MCF 10A (cell line): ENCODE measurements at regions not wholly inside any gene's neighbourhood (a gene's known extent, or its start where the extent isn't known, plus 50 kb on each side); places are given as distances from the start of the nearest gene placed in this dataset.

Source experiments
- BruUV-seq: library from RNA; stranded (reverse); fragments of 400-500 nt; replicated peaks from 2 replicates; lab custom pipeline; 2021; lab: Mats Ljungman, UMichigan
- CTCF ChIA-PET: fragments of 300-600 bp; sonication (Branson Sonifier 250); formaldehyde crosslinking; extraction: SDS; loops from one replicate; lab custom pipeline; 2021; ENCODE audit warnings: antibody characterized with exemption, inconsistent platforms; lab: Yijun Ruan, JAX
- POLR2A ChIA-PET: fragments of 300-600, 350-650 bp; sonication (Branson Sonifier 250); formaldehyde crosslinking; extraction: SDS; loops from one replicate; lab custom pipeline; 2020; ENCODE audit warnings: antibody characterized with exemption, inconsistent platforms; lab: Yijun Ruan, JAX
- DNase-seq: peaks from one replicate; pipeline ENCODE4 v3.0.0-alpha.2; 2018; ENCODE audit not compliant: unreplicated experiment
- H3K27ac Mint-ChIP-seq: one replicate; pipeline ENCODE4 v1.8.0; 2022; ENCODE audit warnings: mild to moderate bottlenecking, low read depth, mixed read lengths; ENCODE audit not compliant: unreplicated experiment
- H3K27me3 Mint-ChIP-seq: one replicate; pipeline ENCODE4 v1.8.0; 2022; ENCODE audit warnings: mixed read lengths; ENCODE audit not compliant: insufficient read depth, unreplicated experiment
- H3K36me3 Mint-ChIP-seq: one replicate; pipeline ENCODE4 v1.8.0; 2022; ENCODE audit warnings: mild to moderate bottlenecking, moderate library complexity, mixed read lengths; ENCODE audit not compliant: insufficient read depth, unreplicated experiment
- H3K4me1 Mint-ChIP-seq: one replicate; pipeline ENCODE4 v1.8.0; 2022; ENCODE audit warnings: mixed read lengths; ENCODE audit not compliant: insufficient read depth, unreplicated experiment
- H3K4me3 Mint-ChIP-seq: one replicate; pipeline ENCODE4 v1.8.0; 2022; ENCODE audit warnings: mild to moderate bottlenecking, moderate library complexity, mixed read lengths; ENCODE audit not compliant: unreplicated experiment
- H3K9me3 Mint-ChIP-seq: one replicate; pipeline ENCODE4 v1.8.0; 2022; ENCODE audit warnings: mixed read lengths; ENCODE audit not compliant: unreplicated experiment
- CTCF ChIP-seq: fragments of 200-600 bp; IDR thresholded peaks from one replicate; pipeline ENCODE4 v1.8.0; 2022; ENCODE audit warnings: antibody characterized with exemption, mild to moderate bottlenecking; ENCODE audit not compliant: unreplicated experiment
- intact Hi-C: fragments of 100-400 bp; cut with micrococcal nuclease; formaldehyde crosslinking; loops from 2 replicates; pipeline ENCODE4 v1.14.1; 2022

DNA sequence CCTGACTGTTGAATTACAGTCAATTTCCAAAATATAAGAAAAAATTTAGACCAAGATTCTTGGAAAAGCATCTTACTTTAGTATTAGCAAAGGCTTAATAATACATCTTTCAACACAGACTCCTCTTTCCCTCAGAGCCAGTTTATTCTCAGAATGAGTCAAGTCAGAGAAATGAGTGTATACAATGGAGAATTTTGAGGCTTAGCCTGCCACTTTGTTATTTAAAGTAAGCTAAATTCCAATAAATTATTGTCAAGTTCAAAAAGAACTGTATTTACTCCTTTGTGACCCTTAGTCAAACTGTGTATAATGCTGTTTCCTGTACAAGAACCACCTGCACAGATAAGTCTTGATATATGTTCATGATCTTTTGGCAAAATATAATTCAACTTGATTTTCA is 428.5 kb upstream of the ITGA1 start:
- Mint-ChIP-seq H3K4me1 (no peaks in the 10 kb centered on the region), H3K36me3 (no peaks in the 10 kb centered on the region), H3K9me3 (no peaks in the 10 kb centered on the region), H3K27ac (no peak overlapping the region), H3K27me3 (peaks cover 50% of the 10 kb centered on the region), H3K4me3 (no peak overlapping the region)
- no peak for TF ChIP-seq CTCF
- CTCF ChIA-PET: no interaction called here
- POLR2A ChIA-PET: no interaction called here
- no TSS peak for BruUV-seq
- DNase-seq: no peak
- intact Hi-C loops: loop anchor here (10.0 kb wide), 2 partner anchors 206 to 334 kb away; no protein-coding TSS in a partner anchor

GRCh38 chr5:52360985-52361384 is 426.7 kb upstream of the ITGA1 start:
- CTCF ChIA-PET: no interaction called here
- POLR2A ChIA-PET: no interaction called here

GRCh38 chr5:52374286-52374685 is 413.4 kb upstream of the ITGA1 start:
- no TSS peak for BruUV-seq
- Mint-ChIP-seq H3K4me3 (no peak overlapping the region), H3K27me3 (no peaks in the 10 kb centered on the region), H3K4me1 (no peaks in the 10 kb centered on the region), H3K36me3 (no peaks in the 10 kb centered on the region), H3K27ac (no peak overlapping the region), H3K9me3 (no peaks in the 10 kb centered on the region)
- DNase-seq: no peak
- POLR2A ChIA-PET: no interaction called here
- TF ChIP-seq CTCF: no peak
- CTCF ChIA-PET: no interaction called here
- intact Hi-C loops: no loop called here

More at GRCh38 chr5:52360985-52361384, 426.7 kb upstream of the ITGA1 start:
- no peak overlapping the region for H3K4me3 Mint-ChIP-seq
- TF ChIP-seq CTCF: no peak
- BruUV-seq: no TSS peak
- no peaks in the 10 kb centered on the region for H3K4me1 Mint-ChIP-seq
- DNase-seq: no peak
- intact Hi-C loops: no loop called here
- H3K27me3 Mint-ChIP-seq: peaks cover 58% of the 10 kb centered on the region
- no peaks in the 10 kb centered on the region for H3K9me3 Mint-ChIP-seq
- H3K27ac Mint-ChIP-seq: no peak overlapping the region
- H3K36me3 Mint-ChIP-seq: no peaks in the 10 kb centered on the region

DNA sequence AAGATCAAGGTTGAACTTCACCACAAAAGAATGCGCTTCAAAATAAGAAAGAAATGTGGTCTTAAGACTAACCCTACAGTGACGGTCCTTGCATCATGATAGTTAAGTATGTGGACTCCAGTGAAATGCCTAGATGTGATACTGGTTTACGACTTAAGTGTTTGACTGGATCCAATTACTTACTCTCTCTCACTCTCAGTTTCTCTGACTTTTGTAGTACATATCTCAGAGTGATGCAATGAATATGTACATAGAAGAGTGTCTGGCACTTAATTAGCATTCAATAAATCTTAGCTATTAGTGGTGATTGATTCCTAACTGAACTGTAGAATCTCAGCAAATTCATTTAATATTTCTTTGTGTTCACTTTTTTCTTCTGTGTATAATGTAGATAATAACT is 411.7 kb upstream of the ITGA1 start:
- no TSS peak for BruUV-seq
- no peaks in the 10 kb centered on the region for H3K4me1 Mint-ChIP-seq
- ChIA-PET CTCF (no interaction called here), POLR2A (no interaction called here)
- TF ChIP-seq CTCF: no peak
- no peak overlapping the region for H3K27ac Mint-ChIP-seq
- H3K9me3 Mint-ChIP-seq: no peaks in the 10 kb centered on the region
- no peak overlapping the region for H3K4me3 Mint-ChIP-seq
- intact Hi-C loops: no loop called here
- H3K36me3 Mint-ChIP-seq: no peaks in the 10 kb centered on the region
- H3K27me3 Mint-ChIP-seq: peaks cover 12% of the 10 kb centered on the region
- DNase-seq: no peak
